ENCODE measurements at regions not wholly inside any gene's neighbourhood (a gene's known extent, or its start where the extent isn't known, plus 50 kb on each side); places are given as distances from the start of the nearest gene placed in this dataset.

DNA sequence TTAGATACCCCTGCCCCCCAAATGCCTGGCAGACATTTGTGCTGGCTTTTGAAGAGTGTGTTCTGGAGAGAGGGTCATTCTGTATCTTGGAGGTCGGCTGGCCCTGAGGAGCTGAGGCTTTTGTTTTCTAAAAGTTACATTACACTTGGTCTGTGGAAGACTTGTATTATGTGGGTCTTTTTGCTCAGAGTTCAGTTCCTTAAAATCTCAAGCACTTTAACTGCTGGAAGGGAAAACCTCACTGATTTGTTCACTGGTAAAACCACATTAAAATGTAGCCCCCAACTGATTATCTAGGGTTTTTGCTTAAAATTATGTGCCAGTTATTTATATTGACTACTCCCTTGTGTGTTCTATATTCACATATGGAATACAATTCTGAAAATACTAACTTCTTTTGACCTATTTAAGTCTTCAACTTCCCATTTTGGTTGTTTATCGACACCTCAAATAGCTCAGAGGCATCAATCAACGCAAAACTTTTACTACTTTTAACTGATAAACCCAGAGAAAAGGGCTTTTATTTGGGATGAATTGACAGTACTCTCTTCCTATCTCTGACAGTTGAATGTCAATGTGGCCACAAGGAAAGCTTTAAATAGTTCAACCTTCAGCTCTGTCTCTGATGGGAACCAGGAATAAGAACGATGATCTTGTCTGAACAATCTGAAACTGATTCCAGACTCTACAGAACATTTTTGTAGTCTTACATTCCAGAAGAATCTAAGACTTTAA, 54.0 kb upstream of the MAP3K1 start:
- TF ChIP-seq POLR2A (IDR thresholded peaks at IDR 0.05): no peak
- TF ChIP-seq, protein P1, sequence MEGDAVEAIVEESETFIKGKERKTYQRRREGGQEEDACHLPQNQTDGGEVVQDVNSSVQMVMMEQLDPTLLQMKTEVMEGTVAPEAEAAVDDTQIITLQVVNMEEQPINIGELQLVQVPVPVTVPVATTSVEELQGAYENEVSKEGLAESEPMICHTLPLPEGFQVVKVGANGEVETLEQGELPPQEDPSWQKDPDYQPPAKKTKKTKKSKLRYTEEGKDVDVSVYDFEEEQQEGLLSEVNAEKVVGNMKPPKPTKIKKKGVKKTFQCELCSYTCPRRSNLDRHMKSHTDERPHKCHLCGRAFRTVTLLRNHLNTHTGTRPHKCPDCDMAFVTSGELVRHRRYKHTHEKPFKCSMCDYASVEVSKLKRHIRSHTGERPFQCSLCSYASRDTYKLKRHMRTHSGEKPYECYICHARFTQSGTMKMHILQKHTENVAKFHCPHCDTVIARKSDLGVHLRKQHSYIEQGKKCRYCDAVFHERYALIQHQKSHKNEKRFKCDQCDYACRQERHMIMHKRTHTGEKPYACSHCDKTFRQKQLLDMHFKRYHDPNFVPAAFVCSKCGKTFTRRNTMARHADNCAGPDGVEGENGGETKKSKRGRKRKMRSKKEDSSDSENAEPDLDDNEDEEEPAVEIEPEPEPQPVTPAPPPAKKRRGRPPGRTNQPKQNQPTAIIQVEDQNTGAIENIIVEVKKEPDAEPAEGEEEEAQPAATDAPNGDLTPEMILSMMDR (IDR thresholded peaks at IDR 0.05 in 4 of 5, conservative IDR thresholded peaks at IDR 0.05 in 1 of 5): no peak

All from gastrocnemius medialis (tissue), 4 donors.